PC-3 (cell line): ENCODE measurements at regions not wholly inside any gene's neighbourhood (a gene's known extent, or its start where the extent isn't known, plus 50 kb on each side); places are given as distances from the start of the nearest gene placed in this dataset.

ENCODE experiments used
- ATAC-seq: fragments of 200-7000 bp; cut with Tn5 transposase; 2 replicates; pipeline ENCODE4 v1.9.1; 2020; ENCODE audit warnings: mild to moderate bottlenecking, moderate library complexity
- BruUV-seq: library from RNA; stranded (reverse); fragments of 400-500 nt; replicated peaks from 2 replicates; lab custom pipeline; 2021; lab: Mats Ljungman, UMichigan
- CTCF ChIA-PET: fragments of 300-600 bp; sonication (Branson Sonifier 250); formaldehyde crosslinking; loops from one replicate; lab custom pipeline; 2022; ENCODE audit warnings: antibody characterized with exemption; lab: Charles Lee
- POLR2A ChIA-PET: fragments of 300-600 bp; sonication (Branson Sonifier 250); formaldehyde crosslinking; loops from one replicate; lab custom pipeline; 2022; ENCODE audit warnings: antibody characterized with exemption; ENCODE audit not compliant: unreplicated experiment; lab: Charles Lee
- DNase-seq: peaks from one replicate; pipeline ENCODE4 v3.0.0-alpha.2; 2015
- H2AFZ ChIP-seq: fragments of 300-600 bp; sonication (generic); 2 replicates; pipeline ENCODE4 v1.6.0; 2016; ENCODE audit warnings: antibody characterized with exemption, low read length
- H3F3A ChIP-seq: fragments of 300-600 bp; sonication (generic); one replicate; pipeline ENCODE4 v1.6.0; 2017; ENCODE audit warnings: antibody characterized with exemption, low read length, control low read depth, mild to moderate bottlenecking; ENCODE audit not compliant: unreplicated experiment
- H3K27ac ChIP-seq: fragments of 300-600 bp; sonication (generic); 2 replicates; pipeline ENCODE4 v1.5.1; 2016; ENCODE audit warnings: mild to moderate bottlenecking, low read length
- H3K27me3 ChIP-seq: fragments of 300-600 bp; sonication (generic); 2 replicates; pipeline ENCODE4 v1.6.1; 2016; ENCODE audit warnings: low read length, mixed read lengths
- H3K36me3 ChIP-seq: fragments of 300-600 bp; sonication (generic); 2 replicates; pipeline ENCODE4 v1.6.1; 2016; ENCODE audit warnings: low read depth, mixed run types, low read length, mixed read lengths
- H3K4me1 ChIP-seq: fragments of 300-600 bp; sonication (generic); 2 replicates; pipeline ENCODE4 v1.5.1; 2016; ENCODE audit warnings: low read length; ENCODE audit not compliant: insufficient read depth
- H3K4me2 ChIP-seq: fragments of 300-600 bp; sonication (generic); 2 replicates; pipeline ENCODE4 v1.6.0; 2016; ENCODE audit warnings: low read length
- H3K4me3 ChIP-seq: fragments of 300-600 bp; sonication (generic); 2 replicates; pipeline ENCODE4 v1.5.1; 2016; ENCODE audit warnings: mild to moderate bottlenecking, low read length, mixed read lengths
- H3K79me2 ChIP-seq: fragments of 300-600 bp; sonication (generic); 2 replicates; pipeline ENCODE4 v1.6.1; 2017; ENCODE audit warnings: low read length, mixed read lengths
- H3K9ac ChIP-seq: fragments of 300-600 bp; sonication (generic); 2 replicates; pipeline ENCODE4 v1.6.0; 2016; ENCODE audit warnings: mild to moderate bottlenecking, low read length
- H3K9me2 ChIP-seq: fragments of 300-600 bp; sonication (generic); replicated peaks from 2 replicates; pipeline ENCODE4 v1.6.1; 2016; ENCODE audit warnings: mixed run types, low read length, mixed read lengths
- H3K9me3 ChIP-seq: fragments of 300-600 bp; sonication (generic); 2 replicates; pipeline ENCODE4 v1.6.1; 2016; ENCODE audit warnings: low read length, mixed read lengths
- H4K20me1 ChIP-seq: fragments of 300-600 bp; sonication (generic); 2 replicates; pipeline ENCODE4 v1.6.1; 2016; ENCODE audit warnings: low read length, mixed read lengths
- CTCF ChIP-seq: fragments of 300-600 bp; sonication (generic); conservative IDR thresholded peaks from 2 replicates; pipeline ENCODE4 v1.5.1; 2017; ENCODE audit warnings: antibody characterized with exemption, low read depth, mild to moderate bottlenecking, low read length
- EZH2 ChIP-seq: fragments of 300-600 bp; sonication (generic); IDR thresholded peaks from one replicate; pipeline ENCODE4 v1.6.1; 2017; ENCODE audit warnings: antibody characterized with exemption, mild to moderate bottlenecking, low read length; ENCODE audit not compliant: unreplicated experiment
- EZH2phosphoT487 ChIP-seq: fragments of 300-600 bp; sonication (generic); IDR thresholded peaks from 2 replicates; pipeline ENCODE4 v1.6.1; 2018; ENCODE audit warnings: mild to moderate bottlenecking, antibody characterized with exemption, low read length, borderline replicate concordance
- intact Hi-C: fragments of 100-400 bp; cut with micrococcal nuclease; formaldehyde crosslinking; loops from 2 replicates; pipeline ENCODE4 v1.9.0; 2023

GRCh38 chr4:66032571-66032970, 362.3 kb upstream of the EPHA5 start:
- Histone ChIP-seq H3K9me2 (no peaks in the 10 kb centered on the region), H3K4me2 (no peak overlapping the region), H3K9me3 (no peaks in the 10 kb centered on the region), H3K4me3 (no peak overlapping the region), H4K20me1 (no peaks in the 10 kb centered on the region), H3K27ac (no peak overlapping the region), H3F3A (no peaks in the 10 kb centered on the region), H3K9ac (no peak overlapping the region), H3K4me1 (no peaks in the 10 kb centered on the region), H2AFZ (no peak overlapping the region), H3K79me2 (no peaks in the 10 kb centered on the region), H3K36me3 (no peaks in the 10 kb centered on the region), H3K27me3 (no peaks in the 10 kb centered on the region)
- no TSS peak for BruUV-seq
- intact Hi-C loops, result no loop called here
- TF ChIP-seq CTCF, result no peak
- TF ChIP-seq EZH2, result no peak
- no peak for TF ChIP-seq EZH2phosphoT487
- POLR2A ChIA-PET, result no interaction called here
- ATAC-seq (no peak), DNase-seq (no peak)
- CTCF ChIA-PET, result no interaction called here

DNA sequence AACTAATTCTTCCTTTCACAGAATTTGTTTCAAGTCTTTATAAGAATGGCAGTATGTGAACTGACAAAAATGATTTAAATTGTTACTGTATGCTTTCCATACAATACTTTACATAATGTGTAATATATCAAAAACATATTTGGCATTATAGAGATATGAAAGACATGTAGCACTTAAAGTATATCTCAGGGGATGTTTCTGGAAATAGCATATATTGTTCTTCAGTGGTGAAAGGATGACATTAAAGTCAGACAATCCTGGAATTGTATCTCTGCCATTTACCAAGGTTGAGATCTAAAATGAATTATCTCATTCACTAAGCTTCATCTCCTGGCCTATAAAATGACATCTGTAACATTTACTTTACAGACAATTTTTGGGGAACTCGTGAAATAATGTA, 358.4 kb upstream of the EPHA5 start:
- intact Hi-C loops, result no loop called here
- TF ChIP-seq EZH2phosphoT487 (no peak), EZH2 (no peak), CTCF (no peak)
- ChIA-PET POLR2A (no interaction called here), CTCF (no interaction called here)
- Histone ChIP-seq H4K20me1 (no peaks in the 10 kb centered on the region), H3K9ac (no peak overlapping the region), H3K4me2 (no peak overlapping the region), H3K79me2 (no peaks in the 10 kb centered on the region), H3F3A (no peaks in the 10 kb centered on the region), H3K36me3 (no peaks in the 10 kb centered on the region), H2AFZ (no peak overlapping the region), H3K4me3 (no peak overlapping the region), H3K9me3 (no peaks in the 10 kb centered on the region), H3K27ac (no peak overlapping the region), H3K27me3 (no peaks in the 10 kb centered on the region), H3K4me1 (no peaks in the 10 kb centered on the region), H3K9me2 (no peaks in the 10 kb centered on the region)
- ATAC-seq, result no peak
- no peak for DNase-seq
- BruUV-seq, result no TSS peak

DNA sequence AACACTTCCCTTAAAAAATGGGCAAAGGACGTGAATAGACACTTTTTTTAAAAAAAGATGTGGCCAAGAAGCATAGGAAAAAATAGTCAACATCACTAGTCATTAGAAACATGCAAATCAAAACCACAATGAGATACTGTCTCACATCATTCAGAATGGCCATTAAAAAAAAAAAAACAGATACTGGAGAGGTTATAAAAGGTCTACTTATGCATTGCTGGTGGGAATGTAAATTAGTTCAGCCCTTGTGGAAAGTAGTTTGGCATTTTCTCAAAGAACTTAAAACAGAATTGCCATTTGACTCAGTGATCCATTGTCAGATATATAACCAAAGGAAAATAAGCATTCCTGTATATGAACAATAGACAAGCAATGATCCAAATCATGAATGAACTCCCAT, 352.8 kb upstream of the EPHA5 start:
- ChIA-PET CTCF (no interaction called here), POLR2A (no interaction called here)
- TF ChIP-seq EZH2 (no peak), CTCF (no peak), EZH2phosphoT487 (no peak)
- DNase-seq (no peak), ATAC-seq (no peak)
- no peaks in the 10 kb centered on the region for H3K36me3 ChIP-seq
- no peaks in the 10 kb centered on the region for H4K20me1 ChIP-seq
- BruUV-seq, result no TSS peak
- no peaks in the 10 kb centered on the region for H3F3A ChIP-seq
- H3K9me2 ChIP-seq, result no peaks in the 10 kb centered on the region
- no peaks in the 10 kb centered on the region for H3K4me1 ChIP-seq
- H3K4me2 ChIP-seq, result no peak overlapping the region
- no peak overlapping the region for H3K9ac ChIP-seq
- H3K79me2 ChIP-seq, result no peaks in the 10 kb centered on the region
- H3K27me3 ChIP-seq, result no peaks in the 10 kb centered on the region
- intact Hi-C loops, result no loop called here
- H3K27ac ChIP-seq, result no peak overlapping the region
- H2AFZ ChIP-seq, result no peak overlapping the region
- H3K4me3 ChIP-seq, result no peak overlapping the region
- no peaks in the 10 kb centered on the region for H3K9me3 ChIP-seq
